Astrocyte (in vitro differentiated cells and primary cell): ENCODE measurements at regions not wholly inside any gene's neighbourhood (a gene's known extent, or its start where the extent isn't known, plus 50 kb on each side); places are given as distances from the start of the nearest gene placed in this dataset.
A peak's percentile ranks its signal among the peaks of the same experiment; 100 is the strongest.

Experiments
- DNase-seq: peaks from one replicate; pipeline ENCODE4 v3.0.0-alpha.2; 2010; ENCODE audit warnings: low read depth
- FAIRE-seq: peaks from 2 replicates; lab custom pipeline; 2011; peaks lifted over from hg19 to GRCh38; lab: Jason Lieb, UNC
- H2AFZ ChIP-seq: 2 replicates; pipeline ENCODE4 v1.6.0; 2012; ENCODE audit warnings: low read depth, low read length, inconsistent platforms
- H3K27ac ChIP-seq: 2 replicates; pipeline ENCODE4 v1.5.1; 2011; ENCODE audit warnings: low read depth, low read length, inconsistent platforms
- H3K27me3 ChIP-seq: 2 replicates; pipeline ENCODE4 v1.6.0; 2011; ENCODE audit warnings: low read length, inconsistent platforms; ENCODE audit not compliant: insufficient read depth
- H3K36me3 ChIP-seq: 2 replicates; pipeline ENCODE4 v1.5.1; 2011; ENCODE audit warnings: low read length, inconsistent platforms; ENCODE audit not compliant: insufficient read depth
- H3K4me1 ChIP-seq: 2 replicates; pipeline ENCODE4 v1.5.1; 2011; ENCODE audit warnings: low read length, inconsistent platforms; ENCODE audit not compliant: insufficient read depth
- H3K4me2 ChIP-seq: 2 replicates; pipeline ENCODE4 v1.6.0; 2012; ENCODE audit warnings: low read length, inconsistent platforms
- H3K4me3 ChIP-seq: 2 replicates; pipeline ENCODE4 v1.5.1; 2011; ENCODE audit warnings: low read depth, mild to moderate bottlenecking, low read length, inconsistent platforms; ENCODE audit not compliant: insufficient read depth
- H3K79me2 ChIP-seq: 2 replicates; pipeline ENCODE4 v1.6.0; 2012; ENCODE audit warnings: mild to moderate bottlenecking, low read length, inconsistent platforms; ENCODE audit not compliant: insufficient read depth
- H3K9ac ChIP-seq: 2 replicates; pipeline ENCODE4 v1.6.0; 2012; ENCODE audit warnings: mild to moderate bottlenecking, low read length, inconsistent platforms
- H3K9me3 ChIP-seq: 2 replicates; pipeline ENCODE4 v1.5.1; 2012; ENCODE audit warnings: low read depth, mild to moderate bottlenecking, low read length, inconsistent platforms; ENCODE audit not compliant: insufficient read depth
- H4K20me1 ChIP-seq: 2 replicates; pipeline ENCODE4 v1.6.0; 2012; ENCODE audit warnings: low read length, inconsistent platforms; ENCODE audit not compliant: insufficient read depth
- H3K27ac Mint-ChIP-seq: one replicate; pipeline ENCODE4 v1.8.0; 2021; ENCODE audit warnings: mild to moderate bottlenecking, mixed read lengths; ENCODE audit not compliant: unreplicated experiment
- H3K27me3 Mint-ChIP-seq: one replicate; pipeline ENCODE4 v1.8.0; 2021; ENCODE audit warnings: low read depth, mixed read lengths; ENCODE audit not compliant: unreplicated experiment
- H3K36me3 Mint-ChIP-seq: one replicate; pipeline ENCODE4 v1.8.0; 2021; ENCODE audit warnings: low read depth, mixed read lengths; ENCODE audit not compliant: unreplicated experiment
- H3K4me1 Mint-ChIP-seq: one replicate; pipeline ENCODE4 v1.8.0; 2021; ENCODE audit warnings: low read depth, mixed read lengths; ENCODE audit not compliant: unreplicated experiment
- H3K4me3 Mint-ChIP-seq: one replicate; pipeline ENCODE4 v1.8.0; 2021; ENCODE audit warnings: mild to moderate bottlenecking, moderate library complexity, mixed read lengths; ENCODE audit not compliant: unreplicated experiment
- H3K9me3 Mint-ChIP-seq: one replicate; pipeline ENCODE4 v1.8.0; 2021; ENCODE audit warnings: mild to moderate bottlenecking, mixed read lengths; ENCODE audit not compliant: unreplicated experiment
- EZH2 ChIP-seq: IDR thresholded peaks from 2 replicates; pipeline ENCODE4 v1.6.1; 2012; ENCODE audit warnings: mild to moderate bottlenecking, low read length, inconsistent platforms; ENCODE audit not compliant: insufficient read depth
- TF ChIP-seq, protein P1 (sequence below): IDR thresholded peaks from 2 replicates; pipeline ENCODE4 v1.5.1; 2011; ENCODE audit warnings: low read depth, mild to moderate bottlenecking, inconsistent platforms, low read length, moderate library complexity; ENCODE audit not compliant: insufficient read depth

DNA sequence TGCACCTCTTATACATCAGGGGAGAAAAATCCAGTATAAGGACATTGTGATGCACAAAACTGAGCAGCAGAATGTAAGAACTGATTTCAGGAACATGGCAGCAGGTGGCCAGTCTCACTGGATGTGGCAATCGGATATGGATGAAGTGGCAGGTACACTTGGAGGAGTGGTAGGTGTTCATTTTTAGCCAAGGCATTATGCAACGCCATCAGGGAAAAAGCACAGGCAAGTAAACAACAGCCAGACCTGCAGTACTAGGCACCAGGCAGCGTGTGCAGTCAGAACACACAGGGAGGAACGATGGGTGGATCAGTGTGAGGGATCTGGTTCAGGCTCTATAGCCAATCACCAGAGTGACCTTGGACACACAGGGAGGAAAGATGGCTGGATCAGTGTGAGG is 77.4 kb upstream of the GCFC2 start:
- no peak overlapping the region for H3K4me2 ChIP-seq
- no peak for FAIRE-seq

DNA sequence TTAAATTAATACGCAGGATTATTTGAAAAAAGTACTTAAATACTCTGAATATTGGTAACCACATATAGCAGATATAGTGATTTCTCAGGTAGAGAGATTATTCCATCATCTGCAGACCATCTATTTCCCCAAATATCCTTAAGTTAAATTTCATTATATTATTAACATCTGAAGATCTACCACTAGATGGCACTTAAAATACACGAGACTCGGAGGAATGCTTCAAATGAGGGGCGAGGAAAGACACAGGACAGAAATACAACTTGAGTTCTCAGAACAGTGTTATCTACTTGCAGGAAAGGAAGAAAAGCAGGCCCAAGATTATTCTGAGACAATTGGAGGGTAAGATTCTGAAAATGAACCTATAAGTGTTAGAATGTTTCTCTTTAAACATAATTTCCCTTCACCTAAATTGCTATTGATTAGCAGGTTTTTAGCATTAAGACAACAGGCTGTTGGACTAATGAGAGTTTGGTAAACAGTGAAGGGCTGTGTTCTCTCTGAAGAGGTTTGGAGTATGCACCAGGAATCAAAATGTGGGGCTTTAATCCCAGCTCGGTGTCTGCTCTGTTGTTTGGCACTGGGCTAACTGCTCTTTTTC is 76.9 kb upstream of the GCFC2 start:
- no peaks in the 10 kb centered on the region for H3K4me1 ChIP-seq
- H3K9ac ChIP-seq: no peak overlapping the region
- no peak overlapping the region for H3K4me3 ChIP-seq
- no peaks in the 10 kb centered on the region for H3K27me3 ChIP-seq
- H3K9me3 ChIP-seq: no peaks in the 10 kb centered on the region
- Mint-ChIP-seq H3K27me3 (peaks cover 5% of the 10 kb centered on the region), H3K4me1 (peaks cover 23% of the 10 kb centered on the region), H3K36me3 (no peaks in the 10 kb centered on the region), H3K9me3 (no peaks in the 10 kb centered on the region), H3K27ac (no peak overlapping the region), H3K4me3 (no peak overlapping the region)
- no peak overlapping the region for H3K4me2 ChIP-seq
- H2AFZ ChIP-seq: no peak overlapping the region
- H3K36me3 ChIP-seq: no peaks in the 10 kb centered on the region
- H3K79me2 ChIP-seq: no peaks in the 10 kb centered on the region
- no peak for FAIRE-seq
- H3K27ac ChIP-seq: no peak overlapping the region
- no peak for TF ChIP-seq EZH2
- TF ChIP-seq, protein P1, sequence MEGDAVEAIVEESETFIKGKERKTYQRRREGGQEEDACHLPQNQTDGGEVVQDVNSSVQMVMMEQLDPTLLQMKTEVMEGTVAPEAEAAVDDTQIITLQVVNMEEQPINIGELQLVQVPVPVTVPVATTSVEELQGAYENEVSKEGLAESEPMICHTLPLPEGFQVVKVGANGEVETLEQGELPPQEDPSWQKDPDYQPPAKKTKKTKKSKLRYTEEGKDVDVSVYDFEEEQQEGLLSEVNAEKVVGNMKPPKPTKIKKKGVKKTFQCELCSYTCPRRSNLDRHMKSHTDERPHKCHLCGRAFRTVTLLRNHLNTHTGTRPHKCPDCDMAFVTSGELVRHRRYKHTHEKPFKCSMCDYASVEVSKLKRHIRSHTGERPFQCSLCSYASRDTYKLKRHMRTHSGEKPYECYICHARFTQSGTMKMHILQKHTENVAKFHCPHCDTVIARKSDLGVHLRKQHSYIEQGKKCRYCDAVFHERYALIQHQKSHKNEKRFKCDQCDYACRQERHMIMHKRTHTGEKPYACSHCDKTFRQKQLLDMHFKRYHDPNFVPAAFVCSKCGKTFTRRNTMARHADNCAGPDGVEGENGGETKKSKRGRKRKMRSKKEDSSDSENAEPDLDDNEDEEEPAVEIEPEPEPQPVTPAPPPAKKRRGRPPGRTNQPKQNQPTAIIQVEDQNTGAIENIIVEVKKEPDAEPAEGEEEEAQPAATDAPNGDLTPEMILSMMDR: peak; percentile 55
- DNase-seq: peak; percentile 27
- no peaks in the 10 kb centered on the region for H4K20me1 ChIP-seq

More for the DNA sequence above, 77.4 kb upstream of the GCFC2 start:
- no peaks in the 10 kb centered on the region for H3K9me3 Mint-ChIP-seq
- Histone ChIP-seq H3K27ac (no peak overlapping the region), H2AFZ (no peak overlapping the region), H3K9ac (no peak overlapping the region), H3K4me3 (no peak overlapping the region), H3K4me1 (no peaks in the 10 kb centered on the region), H3K79me2 (no peaks in the 10 kb centered on the region), H3K9me3 (no peaks in the 10 kb centered on the region), H3K36me3 (no peaks in the 10 kb centered on the region), H3K27me3 (no peaks in the 10 kb centered on the region), H4K20me1 (no peaks in the 10 kb centered on the region)
- H3K4me1 Mint-ChIP-seq: peaks cover 23% of the 10 kb centered on the region
- TF ChIP-seq EZH2: no peak
- TF ChIP-seq, protein P1: no peak
- H3K4me3 Mint-ChIP-seq: no peak overlapping the region
- peaks cover 5% of the 10 kb centered on the region for H3K27me3 Mint-ChIP-seq
- H3K36me3 Mint-ChIP-seq: no peaks in the 10 kb centered on the region
- H3K27ac Mint-ChIP-seq: no peak overlapping the region
- DNase-seq: no peak

DNA sequence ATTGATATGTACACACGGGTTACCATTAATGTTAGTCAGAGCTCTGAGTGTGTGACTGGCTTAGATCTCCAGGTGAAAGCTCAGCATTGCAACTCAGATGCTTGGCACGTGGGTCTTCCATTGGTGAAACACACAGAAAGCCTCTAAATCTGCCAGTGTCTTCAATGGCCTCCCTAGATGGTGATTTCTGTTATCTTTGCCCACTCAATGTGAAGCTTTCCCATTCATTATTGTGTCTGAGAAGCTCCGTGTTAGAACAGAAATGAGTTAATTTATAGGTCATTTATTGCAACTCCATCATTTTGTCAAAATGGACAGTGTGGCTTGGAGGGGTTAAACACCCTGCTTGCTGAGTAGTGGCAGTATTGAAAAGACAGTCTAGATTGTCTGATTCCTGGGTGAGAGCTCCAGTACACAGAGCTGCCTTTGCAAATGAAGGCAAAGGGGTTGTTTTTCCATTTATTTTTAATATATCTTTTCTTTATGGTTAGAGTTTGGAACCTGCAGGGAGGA is 64.7 kb upstream of the GCFC2 start:
- no peaks in the 10 kb centered on the region for H3K9me3 Mint-ChIP-seq
- H3K27ac ChIP-seq: no peak overlapping the region
- no peaks in the 10 kb centered on the region for H3K27me3 Mint-ChIP-seq
- no peaks in the 10 kb centered on the region for H3K27me3 ChIP-seq
- no peaks in the 10 kb centered on the region for H3K36me3 Mint-ChIP-seq
- no peak overlapping the region for H3K4me2 ChIP-seq
- H2AFZ ChIP-seq: no peak overlapping the region
- H3K4me1 Mint-ChIP-seq: no peaks in the 10 kb centered on the region
- H3K9ac ChIP-seq: no peak overlapping the region
- no peaks in the 10 kb centered on the region for H3K36me3 ChIP-seq
- H3K27ac Mint-ChIP-seq: no peak overlapping the region
- no peaks in the 10 kb centered on the region for H4K20me1 ChIP-seq
- no peaks in the 10 kb centered on the region for H3K4me1 ChIP-seq
- H3K9me3 ChIP-seq: no peaks in the 10 kb centered on the region
- no peak overlapping the region for H3K4me3 Mint-ChIP-seq
- no peaks in the 10 kb centered on the region for H3K79me2 ChIP-seq
- DNase-seq (no peak), FAIRE-seq (no peak)
- H3K4me3 ChIP-seq: no peak overlapping the region
- TF ChIP-seq, protein P1: no peak
- no peak for TF ChIP-seq EZH2
